CD8-positive, alpha-beta memory T cell (primary cell): ENCODE measurements at regions not wholly inside any gene's neighbourhood (a gene's known extent, or its start where the extent isn't known, plus 50 kb on each side); places are given as distances from the start of the nearest gene placed in this dataset.

Experiments
- CTCF ChIA-PET: fragments of 350-600 bp; sonication (Branson Sonifier 250); formaldehyde crosslinking; loops from one replicate; lab custom pipeline; 2021; ENCODE audit warnings: antibody characterized with exemption; lab: Charles Lee
- POLR2A ChIA-PET: fragments of 350-600 bp; sonication (Branson Sonifier 250); formaldehyde crosslinking; loops from one replicate; lab custom pipeline; 2021; ENCODE audit warnings: antibody characterized with exemption; lab: Charles Lee
- DNase-seq, 5 donors: peaks; one replicate each; pipeline versions ENCODE4 v3.0.0 to v3.0.0-alpha.2; 2020 to 2022; ENCODE audit warnings: mixed read lengths in 1 of 5
- H3K27ac ChIP-seq: one replicate; pipeline ENCODE4 v1.7.0; 2013; ENCODE audit warnings: low read depth, mild to moderate bottlenecking, low read length, moderate library complexity
- H3K27me3 ChIP-seq: 2 replicates; pipeline ENCODE4 v1.7.0; 2013; ENCODE audit warnings: low read length, mild to moderate bottlenecking; ENCODE audit not compliant: insufficient read depth, poor library complexity, severe bottlenecking
- H3K36me3 ChIP-seq: 2 replicates; pipeline ENCODE4 v1.7.0; 2013; ENCODE audit warnings: mild to moderate bottlenecking, low read length, moderate library complexity; ENCODE audit not compliant: insufficient read depth
- H3K4me1 ChIP-seq: 2 replicates; pipeline ENCODE4 v1.7.0; 2013; ENCODE audit warnings: mild to moderate bottlenecking, low read length, moderate library complexity; ENCODE audit not compliant: insufficient read depth
- H3K4me3 ChIP-seq: 2 replicates; pipeline ENCODE4 v1.7.0; 2013; ENCODE audit warnings: mild to moderate bottlenecking, low read length
- H3K9me3 ChIP-seq: 2 replicates; pipeline ENCODE4 v1.7.0; 2013; ENCODE audit warnings: mild to moderate bottlenecking, low read length
- H3K27ac Mint-ChIP-seq, 8 donors: one replicate each; pipeline ENCODE4 v1.8.0; 2020 to 2021; ENCODE audit warnings: mixed read lengths in 8 of 8, mild to moderate bottlenecking in 6 of 8, inconsistent platforms in 3 of 8, moderate library complexity in 3 of 8
- H3K27me3 Mint-ChIP-seq, 2 donors: one replicate each; pipeline ENCODE4 v1.8.0; 2020 to 2021; ENCODE audit warnings: mixed read lengths in 2 of 2, mild to moderate bottlenecking in 1 of 2, moderate library complexity in 1 of 2
- H3K36me3 Mint-ChIP-seq, 3 donors: one replicate each; pipeline ENCODE4 v1.8.0; 2020 to 2021; ENCODE audit warnings: mixed read lengths in 3 of 3, inconsistent platforms in 1 of 3, mild to moderate bottlenecking in 1 of 3
- H3K4me1 Mint-ChIP-seq, 3 donors: one replicate each; pipeline ENCODE4 v1.8.0; 2020 to 2021; ENCODE audit warnings: mixed read lengths in 3 of 3, inconsistent platforms in 1 of 3, mild to moderate bottlenecking in 1 of 3
- H3K4me3 Mint-ChIP-seq, 7 donors: one replicate each; pipeline ENCODE4 v1.8.0; 2020 to 2021; ENCODE audit warnings: mixed read lengths in 7 of 7, mild to moderate bottlenecking in 6 of 7, moderate library complexity in 4 of 7, inconsistent platforms in 2 of 7
- H3K9me3 Mint-ChIP-seq, 5 donors: one replicate each; pipeline ENCODE4 v1.8.0; 2020 to 2022; ENCODE audit warnings: mixed read lengths in 5 of 5, mild to moderate bottlenecking in 3 of 5, moderate library complexity in 2 of 5, inconsistent platforms in 1 of 5

GRCh38 chr13:50334115-50334778 is 319.0 kb downstream of the KCNRG start:
- no peaks in the 10 kb centered on the region for H3K4me1 Mint-ChIP-seq
- DNase-seq: no peak
- no peak overlapping the region for H3K4me3 ChIP-seq
- POLR2A ChIA-PET: interaction anchor here (1.0 kb wide), 1 partner anchor 15 kb away, joined by 4 read pairs; no protein-coding TSS in a partner anchor
- H3K27ac Mint-ChIP-seq: no peak overlapping the region
- peaks cover 0 to 3% (median 0%) of the 10 kb centered on the region in 3 donors for H3K36me3 Mint-ChIP-seq
- no peaks in the 10 kb centered on the region for H3K27me3 ChIP-seq
- H3K4me1 ChIP-seq: no peaks in the 10 kb centered on the region
- H3K9me3 Mint-ChIP-seq: no peaks in the 10 kb centered on the region
- H3K27ac ChIP-seq: peak overlapping the region; percentile 54
- H3K36me3 ChIP-seq: no peaks in the 10 kb centered on the region
- H3K4me3 Mint-ChIP-seq: no peak overlapping the region
- H3K27me3 Mint-ChIP-seq: peaks cover 0 to 2% of the 10 kb centered on the region in 2 donors
- CTCF ChIA-PET: no interaction called here
- no peaks in the 10 kb centered on the region for H3K9me3 ChIP-seq

- no peak overlapping the region for H3K4me3 ChIP-seq
- ChIA-PET POLR2A (no interaction called here), CTCF (no interaction called here)
- H3K9me3 Mint-ChIP-seq: no peaks in the 10 kb centered on the region
- no peak overlapping the region for H3K4me3 Mint-ChIP-seq
- H3K36me3 Mint-ChIP-seq: peaks cover 0 to 3% (median 0%) of the 10 kb centered on the region in 3 donors
- DNase-seq: no peak
- H3K27me3 Mint-ChIP-seq: peaks cover 0 to 2% of the 10 kb centered on the region in 2 donors
- no peaks in the 10 kb centered on the region for H3K27me3 ChIP-seq
- no peak overlapping the region for H3K27ac Mint-ChIP-seq
- H3K4me1 Mint-ChIP-seq: no peaks in the 10 kb centered on the region
- no peaks in the 10 kb centered on the region for H3K36me3 ChIP-seq
- peak overlapping the region; percentile 54 for H3K27ac ChIP-seq
- no peaks in the 10 kb centered on the region for H3K9me3 ChIP-seq
- H3K4me1 ChIP-seq: no peaks in the 10 kb centered on the region
These were observed 319.7 kb downstream of the KCNRG start for GRCh38 chr13:50334944-50335343.

DNA sequence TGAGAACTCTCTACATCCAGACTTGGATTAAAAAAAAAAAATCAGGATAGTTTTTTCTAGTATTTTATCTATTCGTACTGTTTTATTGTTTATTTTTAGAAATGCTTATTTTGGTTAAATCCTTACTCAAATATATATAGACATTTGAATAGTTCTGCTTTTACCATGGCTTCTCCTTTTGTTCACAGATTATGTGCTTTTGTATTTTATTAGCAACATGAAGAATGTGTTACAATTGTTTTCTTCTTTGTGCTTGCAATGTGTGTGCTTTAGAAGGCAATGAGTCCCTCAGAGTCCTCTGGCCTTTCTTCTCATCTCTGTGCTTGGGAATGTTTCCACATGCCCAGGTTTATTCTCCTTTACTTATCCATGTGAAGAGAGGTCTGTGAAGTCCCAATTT is 324.0 kb downstream of the KCNRG start:
- Histone ChIP-seq H3K9me3 (no peaks in the 10 kb centered on the region), H3K4me1 (no peaks in the 10 kb centered on the region), H3K36me3 (no peaks in the 10 kb centered on the region), H3K27ac (no peak overlapping the region), H3K27me3 (no peaks in the 10 kb centered on the region), H3K4me3 (no peak overlapping the region)
- H3K9me3 Mint-ChIP-seq: peaks cover 0 to 5% (median 2%) of the 10 kb centered on the region in 5 donors
- H3K27me3 Mint-ChIP-seq: no peaks in the 10 kb centered on the region
- no peak overlapping the region for H3K4me3 Mint-ChIP-seq
- peaks cover 0 to 10% (median 4%) of the 10 kb centered on the region in 3 donors for H3K36me3 Mint-ChIP-seq
- H3K4me1 Mint-ChIP-seq: no peaks in the 10 kb centered on the region
- DNase-seq: no peak
- H3K27ac Mint-ChIP-seq: no peak overlapping the region
- ChIA-PET POLR2A (no interaction called here), CTCF (no interaction called here)

- Mint-ChIP-seq H3K27me3 (no peaks in the 10 kb centered on the region), H3K27ac (no peak overlapping the region), H3K4me1 (peaks cover 6 to 8% (median 7%) of the 10 kb centered on the region in 3 donors), H3K4me3 (no peak overlapping the region), H3K36me3 (peaks cover 0 to 10% (median 1%) of the 10 kb centered on the region in 3 donors), H3K9me3 (peaks cover 0 to 5% (median 2%) of the 10 kb centered on the region in 5 donors)
- no peaks in the 10 kb centered on the region for H3K4me1 ChIP-seq
- H3K4me3 ChIP-seq: no peak overlapping the region
- no peaks in the 10 kb centered on the region for H3K9me3 ChIP-seq
- no peak overlapping the region for H3K27ac ChIP-seq
- H3K27me3 ChIP-seq: no peaks in the 10 kb centered on the region
- ChIA-PET CTCF (no interaction called here), POLR2A (no interaction called here)
- DNase-seq: no peak
- no peaks in the 10 kb centered on the region for H3K36me3 ChIP-seq
These were observed 324.9 kb downstream of the KCNRG start for GRCh38 chr13:50340146-50340545.

DNA sequence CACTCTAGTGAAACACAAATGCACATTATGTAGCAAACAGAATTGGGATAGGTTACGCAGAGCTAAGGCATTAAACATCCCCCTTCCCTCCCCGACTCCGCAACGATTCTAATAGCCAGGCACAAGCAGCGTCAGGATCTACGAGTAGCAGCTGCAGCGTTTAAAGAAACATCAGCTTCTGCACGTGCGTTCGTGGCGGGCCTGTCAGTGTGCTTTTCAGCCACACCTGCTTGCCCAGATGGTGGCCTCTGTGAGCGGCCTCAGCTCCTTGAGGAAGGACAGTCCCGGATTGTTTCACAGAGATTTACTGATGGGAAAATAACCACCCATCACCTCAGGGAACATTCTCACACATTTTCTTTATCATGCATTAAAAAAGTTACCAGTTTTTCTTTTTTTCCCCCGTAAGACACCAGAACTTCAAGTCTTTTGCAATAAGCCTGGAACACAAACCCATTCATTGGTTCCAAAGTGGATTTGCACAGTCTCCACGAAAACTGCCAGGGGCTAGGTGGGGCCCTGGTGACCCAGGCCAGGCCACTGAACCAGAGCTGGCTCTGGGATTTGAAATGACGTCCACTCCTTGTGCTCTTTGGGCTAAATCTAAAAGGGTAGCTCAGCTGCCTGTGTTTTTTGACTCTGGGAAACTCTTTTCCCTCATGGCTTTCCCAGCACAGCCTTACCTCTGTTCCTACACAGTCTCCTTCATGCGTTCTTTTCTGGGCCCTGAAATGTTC is 325.5 kb downstream of the KCNRG start:
- Mint-ChIP-seq H3K9me3 (peaks cover 0 to 5% (median 2%) of the 10 kb centered on the region in 5 donors), H3K36me3 (peaks cover 0 to 10% (median 1%) of the 10 kb centered on the region in 3 donors), H3K4me1 (peaks cover 6 to 8% (median 7%) of the 10 kb centered on the region in 3 donors), H3K27ac (peak overlapping the region in 1 of 8 donors; percentile 39), H3K4me3 (no peak overlapping the region), H3K27me3 (no peaks in the 10 kb centered on the region)
- Histone ChIP-seq H3K4me1 (no peaks in the 10 kb centered on the region), H3K27ac (no peak overlapping the region), H3K4me3 (no peak overlapping the region), H3K9me3 (no peaks in the 10 kb centered on the region), H3K27me3 (no peaks in the 10 kb centered on the region), H3K36me3 (no peaks in the 10 kb centered on the region)
- DNase-seq: no peak
- ChIA-PET POLR2A (no interaction called here), CTCF (no interaction called here)

DNA sequence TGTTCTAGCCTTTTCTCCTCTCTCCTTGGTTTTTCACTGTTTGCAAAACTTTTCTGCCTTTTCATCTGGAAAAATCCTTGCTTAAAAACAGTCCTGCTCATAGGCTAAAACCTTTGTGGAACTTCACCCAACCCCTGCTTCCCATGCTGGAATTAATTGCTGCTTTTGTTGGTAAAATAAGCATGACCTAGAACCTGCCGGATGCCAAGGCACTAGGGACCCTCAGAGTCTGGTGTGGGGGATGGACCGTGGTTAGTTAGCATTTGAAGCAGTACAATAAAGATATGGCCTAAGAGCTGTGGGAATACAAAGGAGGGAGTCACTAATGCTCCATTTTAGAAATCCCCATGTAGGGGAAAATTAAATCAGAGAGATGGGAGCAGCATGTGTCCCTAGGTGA is 326.3 kb downstream of the KCNRG start:
- Histone ChIP-seq H3K27me3 (no peaks in the 10 kb centered on the region), H3K4me1 (no peaks in the 10 kb centered on the region), H3K27ac (no peak overlapping the region), H3K9me3 (no peaks in the 10 kb centered on the region), H3K36me3 (no peaks in the 10 kb centered on the region), H3K4me3 (no peak overlapping the region)
- POLR2A ChIA-PET: no interaction called here
- Mint-ChIP-seq H3K9me3 (peaks cover 0 to 5% (median 2%) of the 10 kb centered on the region in 5 donors), H3K27ac (no peak overlapping the region), H3K27me3 (no peaks in the 10 kb centered on the region), H3K4me3 (no peak overlapping the region), H3K4me1 (peaks cover 7 to 13% (median 8%) of the 10 kb centered on the region in 3 donors), H3K36me3 (peaks cover 0 to 10% (median 1%) of the 10 kb centered on the region in 3 donors)
- DNase-seq: no peak
- CTCF ChIA-PET: no interaction called here

DNA sequence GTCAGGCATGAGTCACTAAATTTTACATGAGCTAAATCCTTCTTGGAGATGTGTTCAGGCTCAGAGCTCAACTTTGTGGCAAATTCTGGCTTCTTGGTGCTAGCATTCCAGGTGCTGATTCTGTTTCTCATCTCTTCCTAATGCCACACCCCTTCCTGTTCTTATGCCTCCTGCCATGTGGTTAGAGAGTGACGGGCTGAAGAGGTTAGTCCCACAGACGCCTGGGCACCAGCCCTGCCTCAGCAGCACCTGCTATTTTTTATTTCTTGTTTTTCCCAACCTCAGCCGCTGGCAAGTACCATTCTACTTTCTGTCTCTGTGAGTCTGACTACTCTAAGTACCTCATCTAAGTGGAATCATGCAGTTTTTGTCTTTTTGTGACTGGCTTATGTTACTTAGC is 329.5 kb downstream of the KCNRG start:
- POLR2A ChIA-PET: no interaction called here
- Histone ChIP-seq H3K4me1 (no peaks in the 10 kb centered on the region), H3K27me3 (no peaks in the 10 kb centered on the region), H3K9me3 (no peaks in the 10 kb centered on the region), H3K36me3 (no peaks in the 10 kb centered on the region), H3K4me3 (no peak overlapping the region), H3K27ac (no peak overlapping the region)
- Mint-ChIP-seq H3K27ac (peak overlapping the region in 2 of 8 donors; percentile 11 to 15), H3K36me3 (peaks cover 0 to 16% (median 6%) of the 10 kb centered on the region in 3 donors), H3K4me1 (peaks cover 8 to 13% (median 13%) of the 10 kb centered on the region in 3 donors), H3K27me3 (peaks cover 3 to 6% of the 10 kb centered on the region in 2 donors), H3K4me3 (no peak overlapping the region), H3K9me3 (peaks cover 0 to 5% (median 2%) of the 10 kb centered on the region in 5 donors)
- no peak for DNase-seq
- CTCF ChIA-PET: no interaction called here

DNA sequence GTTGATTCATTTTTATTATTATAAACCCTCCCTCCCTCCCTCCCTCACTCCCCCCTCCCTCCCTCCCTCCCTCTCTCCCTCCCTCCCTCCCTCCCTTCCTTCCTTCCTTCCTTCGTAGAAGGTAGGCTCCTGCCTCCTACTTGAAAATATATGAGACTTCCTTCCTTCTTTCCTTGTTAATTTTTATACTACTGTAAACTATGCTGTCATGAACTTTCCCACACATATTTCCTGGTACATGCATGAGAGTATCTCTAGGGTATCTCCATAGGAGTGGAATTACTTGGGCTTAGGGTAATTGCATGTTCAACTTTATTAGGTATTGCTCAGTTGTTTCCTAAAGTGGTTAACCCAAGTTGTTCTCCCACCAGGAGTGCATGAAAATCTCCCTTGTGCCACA is 330.6 kb downstream of the KCNRG start:
- H3K9me3 ChIP-seq: no peaks in the 10 kb centered on the region
- ChIA-PET POLR2A (no interaction called here), CTCF (no interaction called here)
- no peak overlapping the region for H3K4me3 Mint-ChIP-seq
- H3K4me1 ChIP-seq: no peaks in the 10 kb centered on the region
- no peak overlapping the region for H3K4me3 ChIP-seq
- peaks cover 3 to 6% of the 10 kb centered on the region in 2 donors for H3K27me3 Mint-ChIP-seq
- H3K27ac Mint-ChIP-seq: no peak overlapping the region
- H3K27me3 ChIP-seq: no peaks in the 10 kb centered on the region
- peaks cover 0 to 16% (median 6%) of the 10 kb centered on the region in 3 donors for H3K36me3 Mint-ChIP-seq
- DNase-seq: no peak
- H3K36me3 ChIP-seq: no peaks in the 10 kb centered on the region
- peaks cover 8 to 13% (median 13%) of the 10 kb centered on the region in 3 donors for H3K4me1 Mint-ChIP-seq
- no peak overlapping the region for H3K27ac ChIP-seq
- peaks cover 0 to 5% (median 2%) of the 10 kb centered on the region in 5 donors for H3K9me3 Mint-ChIP-seq
